ENCODE measurements at regions not wholly inside any gene's neighbourhood (a gene's known extent, or its start where the extent isn't known, plus 50 kb on each side); places are given as distances from the start of the nearest gene placed in this dataset.

DNA sequence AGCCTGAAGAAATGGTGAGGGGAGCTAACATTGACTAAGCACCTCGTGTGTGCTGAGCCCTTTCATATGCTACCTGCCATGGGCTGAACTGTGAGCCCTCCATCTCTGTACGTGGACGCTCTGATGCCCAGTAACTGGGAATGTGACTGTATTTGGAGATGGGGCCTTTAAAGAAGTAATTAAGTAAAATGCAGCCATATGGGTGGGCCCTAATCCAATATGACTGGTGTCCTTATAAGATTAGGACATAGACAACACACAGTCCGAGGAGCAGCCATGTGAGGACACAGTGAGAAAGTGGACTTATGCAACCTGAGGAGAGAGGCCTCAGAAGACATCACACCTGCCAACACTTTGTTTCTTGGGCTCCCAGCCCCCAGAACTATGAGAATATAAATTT lies 92.7 kb upstream of the ATP1B1 start:
- DNase-seq: no peak
- TF ChIP-seq POLR2A (IDR thresholded peaks at IDR 0.05) (no peak), POLR2AphosphoS5 (IDR thresholded peaks at IDR 0.05) (no peak), EP300 (IDR thresholded peaks at IDR 0.05) (no peak)
- TF ChIP-seq, protein P1, sequence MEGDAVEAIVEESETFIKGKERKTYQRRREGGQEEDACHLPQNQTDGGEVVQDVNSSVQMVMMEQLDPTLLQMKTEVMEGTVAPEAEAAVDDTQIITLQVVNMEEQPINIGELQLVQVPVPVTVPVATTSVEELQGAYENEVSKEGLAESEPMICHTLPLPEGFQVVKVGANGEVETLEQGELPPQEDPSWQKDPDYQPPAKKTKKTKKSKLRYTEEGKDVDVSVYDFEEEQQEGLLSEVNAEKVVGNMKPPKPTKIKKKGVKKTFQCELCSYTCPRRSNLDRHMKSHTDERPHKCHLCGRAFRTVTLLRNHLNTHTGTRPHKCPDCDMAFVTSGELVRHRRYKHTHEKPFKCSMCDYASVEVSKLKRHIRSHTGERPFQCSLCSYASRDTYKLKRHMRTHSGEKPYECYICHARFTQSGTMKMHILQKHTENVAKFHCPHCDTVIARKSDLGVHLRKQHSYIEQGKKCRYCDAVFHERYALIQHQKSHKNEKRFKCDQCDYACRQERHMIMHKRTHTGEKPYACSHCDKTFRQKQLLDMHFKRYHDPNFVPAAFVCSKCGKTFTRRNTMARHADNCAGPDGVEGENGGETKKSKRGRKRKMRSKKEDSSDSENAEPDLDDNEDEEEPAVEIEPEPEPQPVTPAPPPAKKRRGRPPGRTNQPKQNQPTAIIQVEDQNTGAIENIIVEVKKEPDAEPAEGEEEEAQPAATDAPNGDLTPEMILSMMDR (IDR thresholded peaks at IDR 0.05): no peak
- 91 to 97% methylated on average over 4 of the region's 4 CpGs for WGBS, 2 donors

DNA sequence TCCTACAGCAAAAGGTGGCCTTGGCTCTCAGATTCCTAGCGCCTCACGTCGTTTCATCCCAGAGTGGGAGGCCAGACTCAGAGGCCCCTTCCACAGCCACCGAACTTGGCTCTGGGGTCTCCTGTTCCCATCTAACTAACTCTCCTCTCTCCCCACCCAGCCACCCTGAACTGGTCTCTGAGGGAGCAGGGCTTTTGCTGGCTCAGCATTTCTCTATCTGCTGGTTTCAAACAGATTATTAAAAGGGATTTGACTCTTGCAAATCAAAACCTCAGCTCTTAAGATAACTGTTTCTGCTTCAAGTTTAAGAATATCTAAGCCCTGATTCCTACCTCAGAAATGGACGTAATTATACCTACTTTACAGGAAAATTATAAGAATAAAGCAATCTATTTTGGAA lies 91.0 kb upstream of the ATP1B1 start:
- H3K9me3 ChIP-seq: no peaks in the 10 kb centered on the region
- WGBS, 2 donors: 93% methylated on average over 5 of the region's 5 CpGs
- H3K4me1 ChIP-seq: no peaks in the 10 kb centered on the region
- no peak overlapping the region for H3K27ac ChIP-seq
- no peak for DNase-seq
- H3K27me3 ChIP-seq: no peaks in the 10 kb centered on the region
- no peaks in the 10 kb centered on the region for H3K36me3 ChIP-seq
- no peak for TF ChIP-seq POLR2A (IDR thresholded peaks at IDR 0.05)
- TF ChIP-seq, protein P1 (IDR thresholded peaks at IDR 0.05): no peak
- no peak for TF ChIP-seq EP300 (IDR thresholded peaks at IDR 0.05)
- no peak for TF ChIP-seq POLR2AphosphoS5 (IDR thresholded peaks at IDR 0.05)
- H3K4me3 ChIP-seq: no peak overlapping the region
- ATAC-seq (ENCODE audit: low FRiP score in 2 of 2): no peak

More for the DNA sequence above, 92.7 kb upstream of the ATP1B1 start:
- no peak for ATAC-seq (ENCODE audit: low FRiP score in 2 of 2)
- Histone ChIP-seq H3K36me3 (no peaks in the 10 kb centered on the region), H3K9me3 (no peaks in the 10 kb centered on the region), H3K27me3 (no peaks in the 10 kb centered on the region), H3K27ac (no peak overlapping the region), H3K4me1 (no peaks in the 10 kb centered on the region), H3K4me3 (no peak overlapping the region)

DNA sequence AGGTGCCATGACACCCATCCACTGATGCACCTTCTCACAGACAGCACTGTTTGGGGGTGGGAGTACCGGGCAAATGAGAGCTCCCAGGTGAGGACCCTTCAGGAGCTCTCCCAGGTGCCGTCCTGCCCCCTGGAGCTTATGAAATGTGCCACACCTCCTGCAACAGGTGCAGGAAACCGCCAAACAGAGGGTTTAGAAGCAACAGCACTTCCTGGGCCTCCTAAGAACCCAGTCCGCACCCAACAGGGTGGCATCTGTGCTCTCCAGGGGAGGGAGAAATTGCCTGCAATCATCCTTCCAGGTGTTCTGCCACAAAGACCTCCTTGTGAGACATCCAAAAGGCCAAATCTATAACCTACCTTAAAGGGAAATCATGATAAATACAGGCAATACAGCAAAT lies 87.7 kb upstream of the ATP1B1 start:
- Histone ChIP-seq H3K4me3 (no peak overlapping the region), H3K27me3 (no peaks in the 10 kb centered on the region), H3K36me3 (no peaks in the 10 kb centered on the region), H3K4me1 (no peaks in the 10 kb centered on the region), H3K9me3 (no peaks in the 10 kb centered on the region), H3K27ac (no peak overlapping the region)
- WGBS, 2 donors: 84 to 97% methylated on average over 3 to 4 of the region's 4 CpGs
- DNase-seq (no peak), ATAC-seq (ENCODE audit: low FRiP score in 2 of 2) (no peak)
- TF ChIP-seq POLR2AphosphoS5 (IDR thresholded peaks at IDR 0.05) (no peak), POLR2A (IDR thresholded peaks at IDR 0.05) (no peak), EP300 (IDR thresholded peaks at IDR 0.05) (no peak)
- TF ChIP-seq, protein P1 (IDR thresholded peaks at IDR 0.05): no peak

DNA sequence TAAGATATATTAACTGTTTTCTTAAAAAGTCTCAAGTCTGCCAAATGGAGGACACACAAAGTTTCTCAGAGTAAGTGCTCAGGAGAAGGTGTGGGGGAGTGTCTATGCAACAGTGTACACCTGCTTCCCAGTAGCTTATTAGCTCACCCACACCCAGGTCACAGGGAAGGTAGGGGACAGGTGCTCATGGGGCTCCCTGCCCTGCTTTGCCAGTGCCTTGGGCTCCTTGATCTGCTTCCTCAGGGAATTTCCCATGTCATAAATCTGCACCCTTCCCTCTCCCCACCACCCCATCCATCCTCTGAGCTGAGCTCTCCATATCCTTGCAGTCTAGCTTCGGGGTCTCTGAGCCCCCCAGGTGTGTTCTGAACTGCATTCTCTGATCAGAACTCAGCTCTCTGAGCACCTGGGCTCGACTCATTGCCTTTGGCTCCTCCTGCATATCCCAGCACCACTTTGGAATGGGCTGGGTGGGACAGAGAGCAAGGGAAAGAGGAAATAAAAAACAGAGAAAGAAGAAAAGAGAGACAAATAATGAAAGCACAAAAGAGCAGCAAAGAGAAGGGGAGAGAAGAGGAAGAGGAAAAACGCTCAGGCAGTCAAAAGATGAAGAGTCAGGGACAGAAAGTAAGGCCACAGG lies 87.0 kb upstream of the ATP1B1 start:
- Histone ChIP-seq H3K27ac (no peak overlapping the region), H3K4me3 (no peak overlapping the region), H3K4me1 (no peaks in the 10 kb centered on the region), H3K27me3 (no peaks in the 10 kb centered on the region), H3K9me3 (no peaks in the 10 kb centered on the region), H3K36me3 (no peaks in the 10 kb centered on the region)
- 71 to 91% methylated on average over 3 of the region's 3 CpGs for WGBS, 2 donors
- TF ChIP-seq POLR2AphosphoS5 (IDR thresholded peaks at IDR 0.05) (no peak), POLR2A (IDR thresholded peaks at IDR 0.05) (no peak), EP300 (IDR thresholded peaks at IDR 0.05) (no peak)
- TF ChIP-seq, protein P1 (IDR thresholded peaks at IDR 0.05): no peak
- peak in 1 of 2 donors; percentile 46 for ATAC-seq (ENCODE audit: low FRiP score in 2 of 2)
- DNase-seq: no peak

DNA sequence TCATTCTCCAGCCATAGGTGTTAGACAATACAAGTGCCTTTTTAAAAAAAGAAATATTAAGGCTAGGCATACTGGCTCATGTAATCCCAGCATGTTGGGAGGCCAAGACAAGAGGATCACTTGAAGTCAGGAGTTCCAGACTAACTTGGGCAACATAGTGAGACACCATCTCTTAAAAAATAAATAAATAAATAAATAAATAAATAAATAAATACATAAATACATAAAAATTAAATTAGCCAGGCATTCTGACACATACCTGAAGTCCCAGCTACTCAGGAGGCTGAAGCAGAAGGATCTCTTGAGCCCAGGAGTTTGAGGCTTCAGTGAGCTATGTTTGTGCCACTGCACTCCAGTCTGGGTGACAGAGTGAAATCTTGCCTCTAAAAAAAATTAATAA lies 85.8 kb upstream of the ATP1B1 start:
- DNase-seq: no peak
- Histone ChIP-seq H3K4me3 (no peak overlapping the region), H3K27ac (no peak overlapping the region), H3K9me3 (no peaks in the 10 kb centered on the region), H3K36me3 (no peaks in the 10 kb centered on the region), H3K27me3 (no peaks in the 10 kb centered on the region), H3K4me1 (no peaks in the 10 kb centered on the region)
- TF ChIP-seq POLR2A (IDR thresholded peaks at IDR 0.05) (no peak), POLR2AphosphoS5 (IDR thresholded peaks at IDR 0.05) (no peak), EP300 (IDR thresholded peaks at IDR 0.05) (no peak)
- TF ChIP-seq, protein P1 (IDR thresholded peaks at IDR 0.05): no peak
- no peak for ATAC-seq (ENCODE audit: low FRiP score in 2 of 2)

All from upper lobe of left lung (tissue), 6 donors.